ENCODE measurements at regions not wholly inside any gene's neighbourhood (a gene's known extent, or its start where the extent isn't known, plus 50 kb on each side); places are given as distances from the start of the nearest gene placed in this dataset.
A peak's percentile ranks its signal among the peaks of the same experiment; 100 is the strongest.
"Not testable (repeated sequence)": the region's sequence is repeated elsewhere in the genome, so short reads cannot be mapped to it uniquely, and the experiment has no call there.

GRCh38 chr2:87466591-87467120 lies 281.2 kb upstream of the PLGLB2 start:
- H3K9me3 ChIP-seq (ENCODE audit: control extremely low read depth in 1 of 3, control insufficient read depth in 2 of 3, insufficient read depth in 1 of 3, low read length in 2 of 3); POLR2A ChIA-PET; H3K4me3 Mint-ChIP-seq; intact Hi-C loops (cut with micrococcal nuclease); H3K27ac Mint-ChIP-seq; H3K36me3 ChIP-seq (replicated peaks in 1 of 2; ENCODE audit: control extremely low read depth in 1 of 2, control insufficient read depth in 1 of 2, extremely low read depth in 1 of 2, insufficient read depth in 2 of 2, low read length in 1 of 2); H2AFZ ChIP-seq (ENCODE audit: insufficient read depth, low read depth, low read length, poor library complexity, severe bottlenecking); CTCF ChIA-PET; H4K20me1 ChIP-seq (ENCODE audit: control insufficient read depth, insufficient read depth, low read length, poor library complexity, severe bottlenecking); H3K4me3 ChIP-seq (ENCODE audit: control extremely low read depth in 1 of 5, extremely low read depth in 1 of 5, insufficient read depth in 1 of 5, low read depth in 2 of 5, low read length in 4 of 5); H3K27me3 ChIP-seq (replicated peaks in 1 of 4; ENCODE audit: control extremely low read depth in 1 of 4, control insufficient read depth in 3 of 4, insufficient read depth in 4 of 4, low read length in 3 of 4); H3K9me3 Mint-ChIP-seq (ENCODE audit: insufficient read depth); H3K27ac ChIP-seq (ENCODE audit: low read length in 2 of 2); H3K4me2 ChIP-seq (replicated peaks; ENCODE audit: low read depth, low read length, poor library complexity, severe bottlenecking); H3K9ac ChIP-seq (ENCODE audit: low read length); H3K79me2 ChIP-seq (ENCODE audit: control insufficient read depth, insufficient read depth, low read length); H3K27me3 Mint-ChIP-seq: not testable (repeated sequence)
- H3K4me1 ChIP-seq (ENCODE audit: control insufficient read depth in 2 of 2, insufficient read depth in 2 of 2, low read length in 2 of 2) = peaks cover 8 to 32% of the 10 kb centered on the region in 2 donors
- TF ChIP-seq CTCF (IDR thresholded peaks at IDR 0.05) = peak; percentile 36
- ATAC-seq (ENCODE audit: low read depth) (peak; percentile 78), DNase-seq (peak; percentile 34)
- peaks cover 29% of the 10 kb centered on the region for H3K4me1 Mint-ChIP-seq
- no CpG with 5 or more reads among the region's 8 CpGs for WGBS (ENCODE audit: insufficient coverage)

- Mint-ChIP-seq H3K4me1 (peaks cover 29% of the 10 kb centered on the region), H3K27ac (peak overlapping the region; percentile 50)
- H3K4me3 ChIP-seq (ENCODE audit: control extremely low read depth in 1 of 5, extremely low read depth in 1 of 5, insufficient read depth in 1 of 5, low read depth in 2 of 5, low read length in 4 of 5); H3K9ac ChIP-seq (ENCODE audit: low read length); H3K27me3 Mint-ChIP-seq; H3K4me3 Mint-ChIP-seq; ATAC-seq (ENCODE audit: low read depth); intact Hi-C loops (cut with micrococcal nuclease); H4K20me1 ChIP-seq (ENCODE audit: control insufficient read depth, insufficient read depth, low read length, poor library complexity, severe bottlenecking); H3K4me2 ChIP-seq (replicated peaks; ENCODE audit: low read depth, low read length, poor library complexity, severe bottlenecking); POLR2A ChIA-PET; CTCF ChIA-PET; H3K9me3 Mint-ChIP-seq (ENCODE audit: insufficient read depth); H2AFZ ChIP-seq (ENCODE audit: insufficient read depth, low read depth, low read length, poor library complexity, severe bottlenecking); H3K9me3 ChIP-seq (ENCODE audit: control extremely low read depth in 1 of 3, control insufficient read depth in 2 of 3, insufficient read depth in 1 of 3, low read length in 2 of 3); H3K27me3 ChIP-seq (replicated peaks in 1 of 4; ENCODE audit: control extremely low read depth in 1 of 4, control insufficient read depth in 3 of 4, insufficient read depth in 4 of 4, low read length in 3 of 4); H3K79me2 ChIP-seq (ENCODE audit: control insufficient read depth, insufficient read depth, low read length); H3K36me3 ChIP-seq (replicated peaks in 1 of 2; ENCODE audit: control extremely low read depth in 1 of 2, control insufficient read depth in 1 of 2, extremely low read depth in 1 of 2, insufficient read depth in 2 of 2, low read length in 1 of 2): not testable (repeated sequence)
- WGBS (ENCODE audit: insufficient coverage) = 51% methylated on average over 4 of the region's 12 CpGs
- Histone ChIP-seq H3K4me1 (ENCODE audit: control insufficient read depth in 2 of 2, insufficient read depth in 2 of 2, low read length in 2 of 2) (peaks cover 8 to 32% of the 10 kb centered on the region in 2 donors), H3K27ac (ENCODE audit: low read length in 2 of 2) (peak overlapping the region in 1 of 2 donors; percentile 15)
- peak; percentile 12 for DNase-seq
Observed at GRCh38 chr2:87468429-87468981, 279.4 kb upstream of the PLGLB2 start.

GRCh38 chr2:87469180-87470151 lies 278.4 kb upstream of the PLGLB2 start:
- H3K9ac ChIP-seq (ENCODE audit: low read length); H3K9me3 Mint-ChIP-seq (ENCODE audit: insufficient read depth); H3K27me3 ChIP-seq (replicated peaks in 1 of 4; ENCODE audit: control extremely low read depth in 1 of 4, control insufficient read depth in 3 of 4, insufficient read depth in 4 of 4, low read length in 3 of 4); H4K20me1 ChIP-seq (ENCODE audit: control insufficient read depth, insufficient read depth, low read length, poor library complexity, severe bottlenecking); POLR2A ChIA-PET; H3K4me2 ChIP-seq (replicated peaks; ENCODE audit: low read depth, low read length, poor library complexity, severe bottlenecking); H3K36me3 ChIP-seq (replicated peaks in 1 of 2; ENCODE audit: control extremely low read depth in 1 of 2, control insufficient read depth in 1 of 2, extremely low read depth in 1 of 2, insufficient read depth in 2 of 2, low read length in 1 of 2); H3K4me3 ChIP-seq (ENCODE audit: control extremely low read depth in 1 of 5, extremely low read depth in 1 of 5, insufficient read depth in 1 of 5, low read depth in 2 of 5, low read length in 4 of 5); H3K79me2 ChIP-seq (ENCODE audit: control insufficient read depth, insufficient read depth, low read length); intact Hi-C loops (cut with micrococcal nuclease); CTCF ChIA-PET; H3K27me3 Mint-ChIP-seq; H3K9me3 ChIP-seq (ENCODE audit: control extremely low read depth in 1 of 3, control insufficient read depth in 2 of 3, insufficient read depth in 1 of 3, low read length in 2 of 3); H2AFZ ChIP-seq (ENCODE audit: insufficient read depth, low read depth, low read length, poor library complexity, severe bottlenecking): not testable (repeated sequence)
- DNase-seq = peak; percentile 70
- WGBS (ENCODE audit: insufficient coverage) = 34% methylated on average over 7 of the region's 19 CpGs
- peak; percentile 48 for ATAC-seq (ENCODE audit: low read depth)
- H3K27ac Mint-ChIP-seq = peak overlapping the region; percentile 93
- peak overlapping the region; percentile 39 to 58 for H3K27ac ChIP-seq (ENCODE audit: low read length in 2 of 2)
- H3K4me3 Mint-ChIP-seq = peak overlapping the region; percentile 84
- peaks cover 8 to 32% of the 10 kb centered on the region in 2 donors for H3K4me1 ChIP-seq (ENCODE audit: control insufficient read depth in 2 of 2, insufficient read depth in 2 of 2, low read length in 2 of 2)
- peaks cover 28% of the 10 kb centered on the region for H3K4me1 Mint-ChIP-seq
